HUES64 (cell line): ENCODE measurements at regions not wholly inside any gene's neighbourhood (a gene's known extent, or its start where the extent isn't known, plus 50 kb on each side); places are given as distances from the start of the nearest gene placed in this dataset.

ENCODE experiments used
- H3K27ac ChIP-seq: 2 replicates; pipeline ENCODE4 v1.7.0; 2013; ENCODE audit warnings: low read depth, low read length, inconsistent platforms
- H3K27me3 ChIP-seq: 2 replicates; pipeline ENCODE4 v1.6.1; 2013; ENCODE audit warnings: mild to moderate bottlenecking, low read length; ENCODE audit not compliant: insufficient read depth
- H3K36me3 ChIP-seq: 2 replicates; pipeline ENCODE4 v1.6.1; 2013; ENCODE audit warnings: mild to moderate bottlenecking, low read length; ENCODE audit not compliant: insufficient read depth
- H3K4me1 ChIP-seq: 2 replicates; pipeline ENCODE4 v1.6.1; 2013; ENCODE audit warnings: mild to moderate bottlenecking, low read length, moderate library complexity; ENCODE audit not compliant: insufficient read depth
- H3K4me3 ChIP-seq: 2 replicates; pipeline ENCODE4 v1.5.1; 2013; ENCODE audit warnings: mild to moderate bottlenecking, low read length, moderate library complexity
- H3K9ac ChIP-seq: 2 replicates; pipeline ENCODE4 v1.6.1; 2013; ENCODE audit warnings: mild to moderate bottlenecking, low read depth, low read length
- H3K9me3 ChIP-seq: 2 replicates; pipeline ENCODE4 v1.6.1; 2013; ENCODE audit warnings: low read depth, low read length; ENCODE audit not compliant: insufficient read depth
- WGBS: fragments of 150-250, 120-280 bp; methylation state at CpG from one replicate; pipeline ENCODE4 v1.1.7; 2013; ENCODE audit warnings: missing lambda C conversion rate; 5-methylcytosine and 5-hydroxymethylcytosine counted together

- no peaks in the 10 kb centered on the region for H3K27me3 ChIP-seq
- no peaks in the 10 kb centered on the region for H3K36me3 ChIP-seq
- 95% methylated on average over 1 of the region's 2 CpGs for WGBS
- no peak overlapping the region for H3K27ac ChIP-seq
- H3K9me3 ChIP-seq: no peaks in the 10 kb centered on the region
- H3K4me1 ChIP-seq: peaks cover 3% of the 10 kb centered on the region; the same call in 1 of the 2 replicates
- H3K4me3 ChIP-seq: no peak overlapping the region
- H3K9ac ChIP-seq: no peak overlapping the region
Measured at GRCh38 chr2:237251986-237252385, 162.0 kb downstream of the COL6A3 start.

GRCh38 chr2:237253046-237253702 is 160.8 kb downstream of the COL6A3 start:
- Histone ChIP-seq H3K27ac (no peak overlapping the region), H3K9me3 (no peaks in the 10 kb centered on the region)
- WGBS: 97% methylated on average over 6 of the region's 6 CpGs

GRCh38 chr2:237254369-237254861 is 159.5 kb downstream of the COL6A3 start:
- WGBS: 87% methylated on average over 2 of the region's 2 CpGs
- H3K27me3 ChIP-seq: no peaks in the 10 kb centered on the region
- H3K36me3 ChIP-seq: no peaks in the 10 kb centered on the region
- H3K27ac ChIP-seq: no peak overlapping the region
- H3K4me3 ChIP-seq: no peak overlapping the region
- no peak overlapping the region for H3K9ac ChIP-seq
- no peaks in the 10 kb centered on the region for H3K9me3 ChIP-seq
- peaks cover 3% of the 10 kb centered on the region; the same call in 1 of the 2 replicates for H3K4me1 ChIP-seq

More at GRCh38 chr2:237253046-237253702, 160.8 kb downstream of the COL6A3 start:
- Histone ChIP-seq H3K4me1 (peaks cover 3% of the 10 kb centered on the region; the same call in 1 of the 2 replicates), H3K36me3 (no peaks in the 10 kb centered on the region), H3K27me3 (no peaks in the 10 kb centered on the region), H3K4me3 (no peak overlapping the region), H3K9ac (no peak overlapping the region)

- Histone ChIP-seq H3K27ac (no peak overlapping the region), H3K9ac (no peak overlapping the region), H3K4me1 (peaks cover 3% of the 10 kb centered on the region; the same call in 1 of the 2 replicates), H3K9me3 (no peaks in the 10 kb centered on the region), H3K27me3 (no peaks in the 10 kb centered on the region), H3K36me3 (no peaks in the 10 kb centered on the region), H3K4me3 (no peak overlapping the region)
- 86% methylated on average over 1 of the region's 2 CpGs for WGBS
Measured at GRCh38 chr2:237254911-237255578, 158.9 kb downstream of the COL6A3 start.

- H3K9me3 ChIP-seq: no peaks in the 10 kb centered on the region
- WGBS: 93% methylated on average over 4 of the region's 4 CpGs
- no peak overlapping the region for H3K4me3 ChIP-seq
- peaks cover 3% of the 10 kb centered on the region; the same call in 1 of the 2 replicates for H3K4me1 ChIP-seq
- no peak overlapping the region for H3K9ac ChIP-seq
- H3K27ac ChIP-seq: no peak overlapping the region
- no peaks in the 10 kb centered on the region for H3K36me3 ChIP-seq
- no peaks in the 10 kb centered on the region for H3K27me3 ChIP-seq
Measured at GRCh38 chr2:237256887-237257286, 157.1 kb downstream of the COL6A3 start.

- Histone ChIP-seq H3K4me1 (peaks cover 3% of the 10 kb centered on the region; the same call in 1 of the 2 replicates), H3K9me3 (no peaks in the 10 kb centered on the region), H3K36me3 (no peaks in the 10 kb centered on the region), H3K27ac (no peak overlapping the region), H3K27me3 (no peaks in the 10 kb centered on the region), H3K9ac (no peak overlapping the region), H3K4me3 (no peak overlapping the region)
- WGBS: 76% methylated on average over 9 of the region's 10 CpGs
Measured at GRCh38 chr2:237257471-237257951, 156.5 kb downstream of the COL6A3 start.

- Histone ChIP-seq H3K9ac (no peak overlapping the region), H3K27ac (no peak overlapping the region), H3K27me3 (no peaks in the 10 kb centered on the region), H3K4me3 (no peak overlapping the region), H3K36me3 (no peaks in the 10 kb centered on the region), H3K4me1 (peaks cover 3% of the 10 kb centered on the region; the same call in 1 of the 2 replicates), H3K9me3 (no peaks in the 10 kb centered on the region)
- WGBS: 60% methylated on average over 7 of the region's 7 CpGs
Measured at GRCh38 chr2:237258116-237258515, 155.8 kb downstream of the COL6A3 start.

GRCh38 chr2:237258615-237259014 is 155.3 kb downstream of the COL6A3 start:
- WGBS: 99% methylated on average over 2 of the region's 4 CpGs
- no peak overlapping the region for H3K4me3 ChIP-seq
- H3K36me3 ChIP-seq: no peaks in the 10 kb centered on the region
- H3K27me3 ChIP-seq: no peaks in the 10 kb centered on the region
- H3K4me1 ChIP-seq: peaks cover 3% of the 10 kb centered on the region; the same call in 1 of the 2 replicates
- H3K9me3 ChIP-seq: no peaks in the 10 kb centered on the region
- no peak overlapping the region for H3K27ac ChIP-seq
- no peak overlapping the region for H3K9ac ChIP-seq

GRCh38 chr2:237259201-237259600 is 154.8 kb downstream of the COL6A3 start:
- H3K36me3 ChIP-seq: no peaks in the 10 kb centered on the region
- 95% methylated on average over 4 of the region's 4 CpGs for WGBS
- H3K27ac ChIP-seq: no peak overlapping the region
- H3K9ac ChIP-seq: no peak overlapping the region
- peaks cover 3% of the 10 kb centered on the region; the same call in 1 of the 2 replicates for H3K4me1 ChIP-seq
- H3K9me3 ChIP-seq: no peaks in the 10 kb centered on the region
- H3K4me3 ChIP-seq: no peak overlapping the region
- no peaks in the 10 kb centered on the region for H3K27me3 ChIP-seq

- Histone ChIP-seq H3K9me3 (no peaks in the 10 kb centered on the region), H3K36me3 (no peaks in the 10 kb centered on the region), H3K27ac (no peak overlapping the region), H3K4me3 (no peak overlapping the region), H3K27me3 (no peaks in the 10 kb centered on the region), H3K4me1 (peaks cover under 1% of the 10 kb centered on the region; the same call in 1 of the 2 replicates), H3K9ac (no peak overlapping the region)
- WGBS: no CpG with 5 or more reads among the region's 2 CpGs
Measured at GRCh38 chr2:237260039-237260620, 153.8 kb downstream of the COL6A3 start.

- Histone ChIP-seq H3K9me3 (no peaks in the 10 kb centered on the region), H3K27ac (no peak overlapping the region), H3K9ac (no peak overlapping the region), H3K36me3 (no peaks in the 10 kb centered on the region), H3K27me3 (no peaks in the 10 kb centered on the region), H3K4me1 (no peaks in the 10 kb centered on the region), H3K4me3 (no peak overlapping the region)
- 97% methylated on average over 3 of the region's 4 CpGs for WGBS
Measured at GRCh38 chr2:237260686-237261085, 153.3 kb downstream of the COL6A3 start.
